Astrocyte (in vitro differentiated cells and primary cell): ENCODE measurements at regions not wholly inside any gene's neighbourhood (a gene's known extent, or its start where the extent isn't known, plus 50 kb on each side); places are given as distances from the start of the nearest gene placed in this dataset.

Source experiments
- DNase-seq: peaks from one replicate; pipeline ENCODE4 v3.0.0-alpha.2; 2010; ENCODE audit warnings: low read depth
- FAIRE-seq: peaks from 2 replicates; lab custom pipeline; 2011; peaks lifted over from hg19 to GRCh38; lab: Jason Lieb, UNC
- H2AFZ ChIP-seq: 2 replicates; pipeline ENCODE4 v1.6.0; 2012; ENCODE audit warnings: low read depth, low read length, inconsistent platforms
- H3K27ac ChIP-seq: 2 replicates; pipeline ENCODE4 v1.5.1; 2011; ENCODE audit warnings: low read depth, low read length, inconsistent platforms
- H3K27me3 ChIP-seq: 2 replicates; pipeline ENCODE4 v1.6.0; 2011; ENCODE audit warnings: low read length, inconsistent platforms; ENCODE audit not compliant: insufficient read depth
- H3K36me3 ChIP-seq: 2 replicates; pipeline ENCODE4 v1.5.1; 2011; ENCODE audit warnings: low read length, inconsistent platforms; ENCODE audit not compliant: insufficient read depth
- H3K4me1 ChIP-seq: 2 replicates; pipeline ENCODE4 v1.5.1; 2011; ENCODE audit warnings: low read length, inconsistent platforms; ENCODE audit not compliant: insufficient read depth
- H3K4me2 ChIP-seq: 2 replicates; pipeline ENCODE4 v1.6.0; 2012; ENCODE audit warnings: low read length, inconsistent platforms
- H3K4me3 ChIP-seq: 2 replicates; pipeline ENCODE4 v1.5.1; 2011; ENCODE audit warnings: low read depth, mild to moderate bottlenecking, low read length, inconsistent platforms; ENCODE audit not compliant: insufficient read depth
- H3K79me2 ChIP-seq: 2 replicates; pipeline ENCODE4 v1.6.0; 2012; ENCODE audit warnings: mild to moderate bottlenecking, low read length, inconsistent platforms; ENCODE audit not compliant: insufficient read depth
- H3K9ac ChIP-seq: 2 replicates; pipeline ENCODE4 v1.6.0; 2012; ENCODE audit warnings: mild to moderate bottlenecking, low read length, inconsistent platforms
- H3K9me3 ChIP-seq: 2 replicates; pipeline ENCODE4 v1.5.1; 2012; ENCODE audit warnings: low read depth, mild to moderate bottlenecking, low read length, inconsistent platforms; ENCODE audit not compliant: insufficient read depth
- H4K20me1 ChIP-seq: 2 replicates; pipeline ENCODE4 v1.6.0; 2012; ENCODE audit warnings: low read length, inconsistent platforms; ENCODE audit not compliant: insufficient read depth
- H3K27ac Mint-ChIP-seq: one replicate; pipeline ENCODE4 v1.8.0; 2021; ENCODE audit warnings: mild to moderate bottlenecking, mixed read lengths; ENCODE audit not compliant: unreplicated experiment
- H3K27me3 Mint-ChIP-seq: one replicate; pipeline ENCODE4 v1.8.0; 2021; ENCODE audit warnings: low read depth, mixed read lengths; ENCODE audit not compliant: unreplicated experiment
- H3K36me3 Mint-ChIP-seq: one replicate; pipeline ENCODE4 v1.8.0; 2021; ENCODE audit warnings: low read depth, mixed read lengths; ENCODE audit not compliant: unreplicated experiment
- H3K4me1 Mint-ChIP-seq: one replicate; pipeline ENCODE4 v1.8.0; 2021; ENCODE audit warnings: low read depth, mixed read lengths; ENCODE audit not compliant: unreplicated experiment
- H3K4me3 Mint-ChIP-seq: one replicate; pipeline ENCODE4 v1.8.0; 2021; ENCODE audit warnings: mild to moderate bottlenecking, moderate library complexity, mixed read lengths; ENCODE audit not compliant: unreplicated experiment
- H3K9me3 Mint-ChIP-seq: one replicate; pipeline ENCODE4 v1.8.0; 2021; ENCODE audit warnings: mild to moderate bottlenecking, mixed read lengths; ENCODE audit not compliant: unreplicated experiment
- CTCF ChIP-seq: IDR thresholded peaks from 2 replicates; pipeline ENCODE4 v1.5.1; 2011; ENCODE audit warnings: low read depth, mild to moderate bottlenecking, inconsistent platforms, low read length, moderate library complexity; ENCODE audit not compliant: insufficient read depth
- EZH2 ChIP-seq: IDR thresholded peaks from 2 replicates; pipeline ENCODE4 v1.6.1; 2012; ENCODE audit warnings: mild to moderate bottlenecking, low read length, inconsistent platforms; ENCODE audit not compliant: insufficient read depth

GRCh38 chr20:40495956-40496355, 193.1 kb downstream of the MAFB start:
- Histone ChIP-seq H3K27me3 (no peaks in the 10 kb centered on the region), H3K9me3 (no peaks in the 10 kb centered on the region), H3K79me2 (no peaks in the 10 kb centered on the region), H3K9ac (no peak overlapping the region), H3K4me2 (no peak overlapping the region), H3K4me3 (no peak overlapping the region), H2AFZ (no peak overlapping the region), H3K4me1 (no peaks in the 10 kb centered on the region), H3K27ac (no peak overlapping the region), H4K20me1 (no peaks in the 10 kb centered on the region), H3K36me3 (no peaks in the 10 kb centered on the region)
- TF ChIP-seq EZH2 (no peak), CTCF (no peak)
- DNase-seq (no peak), FAIRE-seq (no peak)
- Mint-ChIP-seq H3K9me3 (peaks cover 6% of the 10 kb centered on the region), H3K27me3 (peaks cover 14% of the 10 kb centered on the region), H3K27ac (no peak overlapping the region), H3K4me1 (peaks cover 6% of the 10 kb centered on the region), H3K36me3 (no peaks in the 10 kb centered on the region), H3K4me3 (no peak overlapping the region)

GRCh38 chr20:40494248-40494647, 194.8 kb downstream of the MAFB start:
- no peak for FAIRE-seq
- TF ChIP-seq EZH2 (no peak), CTCF (no peak)
- H3K4me2 ChIP-seq = no peak overlapping the region
- no peak for DNase-seq
- Mint-ChIP-seq H3K27me3 (peaks cover 22% of the 10 kb centered on the region), H3K9me3 (peaks cover 6% of the 10 kb centered on the region), H3K4me1 (peaks cover 6% of the 10 kb centered on the region), H3K27ac (no peak overlapping the region), H3K36me3 (peaks cover 2% of the 10 kb centered on the region), H3K4me3 (no peak overlapping the region)
- H4K20me1 ChIP-seq = no peaks in the 10 kb centered on the region
- no peak overlapping the region for H3K4me3 ChIP-seq
- H3K79me2 ChIP-seq = no peaks in the 10 kb centered on the region
- H3K4me1 ChIP-seq = no peaks in the 10 kb centered on the region
- H3K27me3 ChIP-seq = no peaks in the 10 kb centered on the region
- H3K27ac ChIP-seq = no peak overlapping the region
- H3K9me3 ChIP-seq = no peaks in the 10 kb centered on the region
- H3K9ac ChIP-seq = no peak overlapping the region
- no peaks in the 10 kb centered on the region for H3K36me3 ChIP-seq
- no peak overlapping the region for H2AFZ ChIP-seq

GRCh38 chr20:40493549-40493948, 195.5 kb downstream of the MAFB start:
- H3K27ac ChIP-seq = no peak overlapping the region
- H3K4me2 ChIP-seq = no peak overlapping the region
- no peaks in the 10 kb centered on the region for H3K27me3 ChIP-seq
- H3K4me3 Mint-ChIP-seq = no peak overlapping the region
- H3K36me3 Mint-ChIP-seq = peaks cover 2% of the 10 kb centered on the region
- no peaks in the 10 kb centered on the region for H3K9me3 ChIP-seq
- no peak for FAIRE-seq
- H3K79me2 ChIP-seq = no peaks in the 10 kb centered on the region
- DNase-seq = peak; percentile 9
- H3K36me3 ChIP-seq = no peaks in the 10 kb centered on the region
- H3K4me3 ChIP-seq = no peak overlapping the region
- H3K27me3 Mint-ChIP-seq = peaks cover 24% of the 10 kb centered on the region
- H2AFZ ChIP-seq = no peak overlapping the region
- no peaks in the 10 kb centered on the region for H3K4me1 ChIP-seq
- H3K27ac Mint-ChIP-seq = no peak overlapping the region
- H3K9ac ChIP-seq = no peak overlapping the region
- H3K4me1 Mint-ChIP-seq = peaks cover 7% of the 10 kb centered on the region
- H4K20me1 ChIP-seq = no peaks in the 10 kb centered on the region
- TF ChIP-seq CTCF = no peak
- no peak for TF ChIP-seq EZH2
- H3K9me3 Mint-ChIP-seq = peaks cover 6% of the 10 kb centered on the region
